ENCODE measurements at regions not wholly inside any gene's neighbourhood (a gene's known extent, or its start where the extent isn't known, plus 50 kb on each side); places are given as distances from the start of the nearest gene placed in this dataset.

DNA sequence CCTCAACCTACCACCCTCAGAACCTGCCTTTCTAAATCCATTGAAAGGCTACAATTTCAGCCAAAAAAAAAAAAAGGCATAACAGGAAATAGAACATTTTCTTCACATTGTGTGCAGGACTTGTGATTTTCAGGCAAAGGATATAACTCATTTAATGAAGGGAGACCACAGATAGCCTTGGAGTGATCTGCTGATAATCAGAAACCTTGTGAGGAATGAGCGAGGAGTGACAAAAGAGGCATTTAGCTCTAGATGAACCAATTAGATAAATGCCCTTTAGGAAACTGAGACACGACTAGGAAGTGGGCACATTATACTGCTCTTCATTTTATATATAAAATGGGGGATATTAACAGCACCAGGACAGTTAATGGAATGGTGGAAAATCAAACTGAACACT, 216.5 kb upstream of the GRIA4 start:
- no peak for TF ChIP-seq EZH2 (IDR thresholded peaks at IDR 0.05; ENCODE audit: borderline replicate concordance, low read depth, low read length, poor library complexity, severe bottlenecking)
- TF ChIP-seq, protein P1, sequence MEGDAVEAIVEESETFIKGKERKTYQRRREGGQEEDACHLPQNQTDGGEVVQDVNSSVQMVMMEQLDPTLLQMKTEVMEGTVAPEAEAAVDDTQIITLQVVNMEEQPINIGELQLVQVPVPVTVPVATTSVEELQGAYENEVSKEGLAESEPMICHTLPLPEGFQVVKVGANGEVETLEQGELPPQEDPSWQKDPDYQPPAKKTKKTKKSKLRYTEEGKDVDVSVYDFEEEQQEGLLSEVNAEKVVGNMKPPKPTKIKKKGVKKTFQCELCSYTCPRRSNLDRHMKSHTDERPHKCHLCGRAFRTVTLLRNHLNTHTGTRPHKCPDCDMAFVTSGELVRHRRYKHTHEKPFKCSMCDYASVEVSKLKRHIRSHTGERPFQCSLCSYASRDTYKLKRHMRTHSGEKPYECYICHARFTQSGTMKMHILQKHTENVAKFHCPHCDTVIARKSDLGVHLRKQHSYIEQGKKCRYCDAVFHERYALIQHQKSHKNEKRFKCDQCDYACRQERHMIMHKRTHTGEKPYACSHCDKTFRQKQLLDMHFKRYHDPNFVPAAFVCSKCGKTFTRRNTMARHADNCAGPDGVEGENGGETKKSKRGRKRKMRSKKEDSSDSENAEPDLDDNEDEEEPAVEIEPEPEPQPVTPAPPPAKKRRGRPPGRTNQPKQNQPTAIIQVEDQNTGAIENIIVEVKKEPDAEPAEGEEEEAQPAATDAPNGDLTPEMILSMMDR (conservative IDR thresholded peaks at IDR 0.05; ENCODE audit: low read depth, low read length) = no peak
- Histone ChIP-seq H3K4me1 (ENCODE audit: insufficient read depth, low read length, poor library complexity, severe bottlenecking) (peaks cover 6% of the 10 kb centered on the region), H3K4me3 (ENCODE audit: low read depth, low read length, poor library complexity, severe bottlenecking) (no peak overlapping the region), H3K27ac (ENCODE audit: low read depth, low read length, poor library complexity, severe bottlenecking) (no peak overlapping the region), H3K9me3 (ENCODE audit: low read depth, low read length, poor library complexity, severe bottlenecking) (no peaks in the 10 kb centered on the region), H3K27me3 (replicated peaks; ENCODE audit: insufficient read depth, low read depth, low read length, poor library complexity) (peaks cover 34% of the 10 kb centered on the region), H3K36me3 (ENCODE audit: insufficient read depth, low read length, poor library complexity, severe bottlenecking) (no peaks in the 10 kb centered on the region)
- CTCF ChIA-PET = no interaction called here
- POLR2A ChIA-PET (ENCODE audit: low non-redundant PET) = no interaction called here
- intact Hi-C loops (cut with micrococcal nuclease; ENCODE audit: unreplicated experiment) = no loop called here
- peak; percentile 44 for DNase-seq (ENCODE audit: low spot score)
- BruUV-seq (replicated peaks) = no TSS peak

DNA sequence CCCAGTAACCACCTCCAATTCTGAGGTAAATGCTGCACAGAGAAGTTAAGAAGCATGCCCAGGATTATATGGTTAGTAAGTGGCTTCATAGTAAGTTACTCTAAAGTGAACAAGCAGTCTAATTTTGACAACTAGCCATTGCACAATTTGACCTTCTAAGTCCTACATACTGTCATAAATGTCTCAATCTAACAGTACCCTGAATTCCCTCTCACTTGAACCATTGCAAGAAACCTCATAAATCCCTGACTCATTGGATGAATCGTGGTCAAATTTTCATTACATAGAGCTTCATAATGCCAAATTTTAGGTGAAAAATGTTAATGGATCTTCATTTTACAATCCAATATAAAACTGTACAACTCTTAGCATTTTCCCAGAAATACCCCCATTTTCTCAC, 217.3 kb upstream of the GRIA4 start:
- Histone ChIP-seq H3K36me3 (ENCODE audit: insufficient read depth, low read length, poor library complexity, severe bottlenecking) (no peaks in the 10 kb centered on the region), H3K27ac (ENCODE audit: low read depth, low read length, poor library complexity, severe bottlenecking) (no peak overlapping the region), H3K4me1 (ENCODE audit: insufficient read depth, low read length, poor library complexity, severe bottlenecking) (peaks cover 6% of the 10 kb centered on the region), H3K27me3 (replicated peaks; ENCODE audit: insufficient read depth, low read depth, low read length, poor library complexity) (peaks cover 41% of the 10 kb centered on the region), H3K4me3 (ENCODE audit: low read depth, low read length, poor library complexity, severe bottlenecking) (no peak overlapping the region), H3K9me3 (ENCODE audit: low read depth, low read length, poor library complexity, severe bottlenecking) (no peaks in the 10 kb centered on the region)
- intact Hi-C loops (cut with micrococcal nuclease; ENCODE audit: unreplicated experiment) = no loop called here
- DNase-seq (ENCODE audit: low spot score) = no peak
- ChIA-PET POLR2A (ENCODE audit: low non-redundant PET) (no interaction called here), CTCF (no interaction called here)
- TF ChIP-seq, protein P1 (conservative IDR thresholded peaks at IDR 0.05; ENCODE audit: low read depth, low read length) = no peak
- no TSS peak for BruUV-seq (replicated peaks)

GRCh38 chr11:105389952-105390351, 219.9 kb upstream of the GRIA4 start:
- Histone ChIP-seq H3K9me3 (ENCODE audit: low read depth, low read length, poor library complexity, severe bottlenecking) (no peaks in the 10 kb centered on the region), H3K36me3 (ENCODE audit: insufficient read depth, low read length, poor library complexity, severe bottlenecking) (no peaks in the 10 kb centered on the region), H3K27ac (ENCODE audit: low read depth, low read length, poor library complexity, severe bottlenecking) (no peak overlapping the region), H3K4me1 (ENCODE audit: insufficient read depth, low read length, poor library complexity, severe bottlenecking) (peaks cover 6% of the 10 kb centered on the region), H3K27me3 (replicated peaks; ENCODE audit: insufficient read depth, low read depth, low read length, poor library complexity) (peaks cover 61% of the 10 kb centered on the region), H3K4me3 (ENCODE audit: low read depth, low read length, poor library complexity, severe bottlenecking) (no peak overlapping the region)
- ChIA-PET POLR2A (ENCODE audit: low non-redundant PET) (no interaction called here), CTCF (no interaction called here)
- intact Hi-C loops (cut with micrococcal nuclease; ENCODE audit: unreplicated experiment) = no loop called here
- DNase-seq (ENCODE audit: low spot score) = no peak
- TF ChIP-seq EZH2 (IDR thresholded peaks at IDR 0.05; ENCODE audit: borderline replicate concordance, low read depth, low read length, poor library complexity, severe bottlenecking) = no peak
- BruUV-seq (replicated peaks) = no TSS peak

DNA sequence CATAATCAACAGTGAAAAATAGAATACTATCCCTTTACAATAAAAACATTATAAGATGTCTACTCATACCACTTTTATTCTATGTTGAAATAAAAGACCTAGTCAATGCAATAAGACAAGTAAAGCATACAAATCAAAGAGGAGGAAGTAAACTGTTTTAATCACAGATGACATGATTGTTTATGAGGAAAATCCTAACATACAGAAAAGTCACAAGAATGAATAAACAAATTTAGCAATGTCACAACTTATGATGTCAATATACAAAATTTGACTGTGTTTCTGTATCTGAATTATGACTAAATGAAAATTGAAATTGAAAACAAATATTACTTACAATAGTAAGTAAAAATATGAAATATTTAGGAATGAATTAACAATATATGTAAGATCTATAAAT, 221.9 kb upstream of the GRIA4 start:
- DNase-seq (ENCODE audit: low spot score) = no peak
- intact Hi-C loops (cut with micrococcal nuclease; ENCODE audit: unreplicated experiment) = no loop called here
- POLR2A ChIA-PET (ENCODE audit: low non-redundant PET) = no interaction called here
- Histone ChIP-seq H3K9me3 (ENCODE audit: low read depth, low read length, poor library complexity, severe bottlenecking) (no peaks in the 10 kb centered on the region), H3K27ac (ENCODE audit: low read depth, low read length, poor library complexity, severe bottlenecking) (no peak overlapping the region), H3K4me1 (ENCODE audit: insufficient read depth, low read length, poor library complexity, severe bottlenecking) (no peaks in the 10 kb centered on the region), H3K4me3 (ENCODE audit: low read depth, low read length, poor library complexity, severe bottlenecking) (no peak overlapping the region), H3K36me3 (ENCODE audit: insufficient read depth, low read length, poor library complexity, severe bottlenecking) (no peaks in the 10 kb centered on the region), H3K27me3 (replicated peaks; ENCODE audit: insufficient read depth, low read depth, low read length, poor library complexity) (peaks cover 46% of the 10 kb centered on the region)
- no TSS peak for BruUV-seq (replicated peaks)
- CTCF ChIA-PET = no interaction called here
- TF ChIP-seq EZH2 (IDR thresholded peaks at IDR 0.05; ENCODE audit: borderline replicate concordance, low read depth, low read length, poor library complexity, severe bottlenecking) = no peak
- TF ChIP-seq, protein P1 (conservative IDR thresholded peaks at IDR 0.05; ENCODE audit: low read depth, low read length) = no peak

All from A673 (cell line).